Kidney epithelial cell (primary cell): ENCODE measurements at regions not wholly inside any gene's neighbourhood (a gene's known extent, or its start where the extent isn't known, plus 50 kb on each side); places are given as distances from the start of the nearest gene placed in this dataset.
"Not testable (repeated sequence)": the region's sequence is repeated elsewhere in the genome, so short reads cannot be mapped to it uniquely, and the experiment has no call there.

Experiments used
- DNase-seq: peaks from one replicate; pipeline ENCODE4 v3.0.0-alpha.2; 2010; ENCODE audit warnings: low read depth
- H3K27me3 ChIP-seq: 2 replicates; pipeline ENCODE4 v1.6.0; 2011; ENCODE audit warnings: low read length; ENCODE audit not compliant: control insufficient read depth, insufficient read depth
- H3K36me3 ChIP-seq: 2 replicates; pipeline ENCODE4 v1.5.1; 2011; ENCODE audit warnings: low read length; ENCODE audit not compliant: control insufficient read depth, insufficient read depth
- H3K4me3 ChIP-seq: 2 replicates; pipeline ENCODE4 v1.5.1; 2011; ENCODE audit warnings: low read depth, mild to moderate bottlenecking, control low read depth, low read length
- TF ChIP-seq, protein P1 (sequence below): IDR thresholded peaks from 2 replicates; pipeline ENCODE4 v1.5.1; 2011; ENCODE audit warnings: mild to moderate bottlenecking, moderate library complexity, low read length, control low read depth, inconsistent platforms; ENCODE audit not compliant: insufficient read depth, poor library complexity, severe bottlenecking

DNA sequence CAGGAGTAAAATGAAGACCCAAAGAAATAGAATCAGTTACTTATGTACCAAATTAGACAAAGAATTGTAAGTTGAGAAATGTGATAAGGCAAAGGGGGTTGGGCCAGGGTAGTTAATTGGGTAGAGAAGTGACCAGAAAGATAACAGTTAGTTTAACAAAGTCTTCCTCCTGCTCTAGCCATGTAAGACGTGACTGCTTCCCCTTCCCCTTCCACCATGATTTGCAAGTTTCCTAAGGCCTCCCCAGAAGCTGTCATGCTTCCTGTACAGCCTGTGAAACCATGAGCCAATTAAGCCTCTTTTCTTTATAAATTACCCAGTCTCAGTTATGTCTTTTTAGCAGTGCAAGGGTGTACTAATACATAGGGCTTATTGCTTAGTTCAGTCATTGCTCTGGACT lies 142.0 kb upstream of the PDE4B start:
- DNase-seq = no peak
- H3K4me3 ChIP-seq = no peak overlapping the region
- TF ChIP-seq, protein P1, sequence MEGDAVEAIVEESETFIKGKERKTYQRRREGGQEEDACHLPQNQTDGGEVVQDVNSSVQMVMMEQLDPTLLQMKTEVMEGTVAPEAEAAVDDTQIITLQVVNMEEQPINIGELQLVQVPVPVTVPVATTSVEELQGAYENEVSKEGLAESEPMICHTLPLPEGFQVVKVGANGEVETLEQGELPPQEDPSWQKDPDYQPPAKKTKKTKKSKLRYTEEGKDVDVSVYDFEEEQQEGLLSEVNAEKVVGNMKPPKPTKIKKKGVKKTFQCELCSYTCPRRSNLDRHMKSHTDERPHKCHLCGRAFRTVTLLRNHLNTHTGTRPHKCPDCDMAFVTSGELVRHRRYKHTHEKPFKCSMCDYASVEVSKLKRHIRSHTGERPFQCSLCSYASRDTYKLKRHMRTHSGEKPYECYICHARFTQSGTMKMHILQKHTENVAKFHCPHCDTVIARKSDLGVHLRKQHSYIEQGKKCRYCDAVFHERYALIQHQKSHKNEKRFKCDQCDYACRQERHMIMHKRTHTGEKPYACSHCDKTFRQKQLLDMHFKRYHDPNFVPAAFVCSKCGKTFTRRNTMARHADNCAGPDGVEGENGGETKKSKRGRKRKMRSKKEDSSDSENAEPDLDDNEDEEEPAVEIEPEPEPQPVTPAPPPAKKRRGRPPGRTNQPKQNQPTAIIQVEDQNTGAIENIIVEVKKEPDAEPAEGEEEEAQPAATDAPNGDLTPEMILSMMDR = no peak
- no peaks in the 10 kb centered on the region for H3K27me3 ChIP-seq
- no peaks in the 10 kb centered on the region for H3K36me3 ChIP-seq

DNA sequence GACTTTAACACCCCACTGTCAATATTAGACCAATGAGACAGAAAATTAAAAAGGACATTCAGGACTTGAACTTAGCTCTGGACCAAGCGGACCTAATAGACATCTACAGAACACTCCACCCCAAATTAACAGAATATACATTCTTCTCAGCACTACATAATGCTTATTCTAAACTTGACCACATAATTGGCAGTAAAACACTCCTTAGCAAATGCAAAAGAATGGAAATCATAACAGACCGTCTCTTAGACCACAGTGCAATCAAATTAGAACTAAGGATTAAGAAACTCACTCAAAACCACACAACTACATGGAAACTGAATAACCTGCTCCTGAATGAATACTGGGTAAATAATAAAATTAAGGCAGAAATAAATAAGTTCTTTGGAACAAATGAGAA lies 138.2 kb upstream of the PDE4B start:
- not testable (repeated sequence) for H3K4me3 ChIP-seq, DNase-seq, H3K27me3 ChIP-seq, H3K36me3 ChIP-seq

DNA sequence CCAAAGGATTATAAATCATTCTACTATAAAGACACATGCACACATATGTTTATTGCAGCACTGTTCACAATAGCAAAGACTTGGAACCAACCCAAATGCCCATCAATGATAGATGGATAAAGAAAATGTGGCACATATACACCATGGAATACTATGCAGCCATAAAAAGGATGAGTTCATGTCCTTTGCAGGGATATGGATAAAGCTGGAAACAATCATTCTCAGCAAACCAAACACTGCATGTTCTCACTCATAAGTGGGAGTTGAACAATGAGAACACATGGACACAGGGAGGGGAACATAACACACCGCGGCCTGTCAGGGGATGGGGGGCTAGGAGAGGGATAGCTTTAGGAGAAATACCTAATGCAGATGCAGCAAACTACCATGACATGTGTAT lies 135.1 kb upstream of the PDE4B start:
- H3K27me3 ChIP-seq, H3K4me3 ChIP-seq, H3K36me3 ChIP-seq, DNase-seq: not testable (repeated sequence)

DNA sequence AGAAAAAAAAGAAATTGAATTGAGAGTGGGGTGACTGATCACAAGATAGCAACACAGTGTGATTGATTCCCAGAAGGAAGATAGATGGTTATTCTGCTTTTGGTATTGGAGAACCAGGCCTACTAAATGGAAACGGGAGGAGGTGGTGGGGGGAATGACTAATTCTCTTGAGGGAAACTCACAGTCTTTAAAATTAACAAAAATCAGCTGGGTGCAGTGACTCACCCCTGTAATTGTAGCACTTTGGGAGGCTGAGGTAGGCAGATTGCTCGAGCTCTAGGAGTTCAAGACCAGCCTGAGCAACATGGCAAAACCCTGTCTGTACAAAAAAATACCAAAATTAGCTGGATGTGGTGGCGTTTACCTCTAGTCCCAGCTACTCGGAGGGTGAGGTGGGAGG lies 134.6 kb upstream of the PDE4B start:
- no peak overlapping the region for H3K4me3 ChIP-seq
- no peak for DNase-seq

DNA sequence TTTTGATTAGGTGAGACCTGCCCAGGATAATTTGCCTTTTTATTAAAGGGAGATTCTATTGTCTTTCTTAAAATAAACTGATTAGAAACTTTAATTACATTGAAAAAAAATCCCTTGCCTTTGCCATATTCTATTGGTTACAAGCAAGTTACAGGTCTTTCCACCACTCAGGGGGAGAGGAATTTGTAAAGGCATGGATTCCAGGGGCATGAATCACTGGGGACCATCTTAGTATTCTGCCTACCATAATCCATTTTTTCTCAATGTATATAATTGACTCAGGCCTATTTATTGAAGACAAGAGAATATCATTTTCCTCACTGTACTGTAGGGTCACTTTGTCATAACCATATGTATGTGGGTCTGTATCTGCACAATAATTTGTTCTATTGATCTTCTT lies 124.3 kb upstream of the PDE4B start:
- no peak for DNase-seq
- TF ChIP-seq, protein P1 = no peak
- H3K36me3 ChIP-seq = no peaks in the 10 kb centered on the region
- H3K27me3 ChIP-seq = no peaks in the 10 kb centered on the region
- H3K4me3 ChIP-seq = no peak overlapping the region

More for the DNA sequence above, 134.6 kb upstream of the PDE4B start:
- Histone ChIP-seq H3K36me3 (no peaks in the 10 kb centered on the region), H3K27me3 (no peaks in the 10 kb centered on the region)
- TF ChIP-seq, protein P1 = no peak

DNA sequence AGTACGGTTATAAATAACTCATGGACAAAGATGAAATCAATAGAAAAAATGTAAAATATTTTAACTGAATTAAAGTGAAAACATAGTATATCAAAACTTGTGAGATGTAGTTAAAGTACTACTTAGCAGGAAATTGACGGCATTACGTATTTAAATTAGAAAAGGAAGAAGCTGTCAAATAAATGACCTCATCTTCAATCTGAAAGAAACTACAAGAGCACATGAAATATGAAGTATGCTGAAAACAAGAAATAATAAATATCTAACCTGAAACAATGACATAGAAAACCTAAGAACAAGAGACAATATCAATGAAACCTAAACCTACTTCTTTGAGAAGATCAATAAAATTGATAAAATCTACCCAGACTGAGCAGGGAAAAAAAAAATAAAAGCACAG lies 122.2 kb upstream of the PDE4B start:
- no peak for DNase-seq
- Histone ChIP-seq H3K4me3 (no peak overlapping the region), H3K27me3 (no peaks in the 10 kb centered on the region), H3K36me3 (no peaks in the 10 kb centered on the region)
- TF ChIP-seq, protein P1 = no peak

DNA sequence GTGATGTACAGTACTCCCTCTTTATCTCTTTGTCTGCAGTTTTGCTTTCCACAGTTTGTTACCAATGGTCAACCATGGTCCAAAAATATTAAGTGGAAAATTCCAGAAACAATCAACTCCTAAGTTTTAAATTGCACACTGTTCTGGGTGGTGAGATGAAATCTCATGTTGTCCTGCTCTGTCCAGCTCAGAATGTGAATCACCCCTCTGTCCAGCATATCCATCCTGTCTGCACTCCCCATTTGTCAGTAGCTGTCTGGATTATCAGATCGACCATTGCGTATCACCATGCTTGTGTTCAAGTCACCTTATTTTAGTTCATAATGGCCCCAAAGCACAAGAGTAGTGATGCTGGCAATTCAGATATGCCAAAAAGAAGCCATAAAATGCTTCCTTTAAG lies 118.2 kb upstream of the PDE4B start:
- no peak overlapping the region for H3K4me3 ChIP-seq
- TF ChIP-seq, protein P1 = no peak
- no peaks in the 10 kb centered on the region for H3K27me3 ChIP-seq
- no peak for DNase-seq
- no peaks in the 10 kb centered on the region for H3K36me3 ChIP-seq
